GM18507 (cell line): ENCODE measurements at regions not wholly inside any gene's neighbourhood (a gene's known extent, or its start where the extent isn't known, plus 50 kb on each side); places are given as distances from the start of the nearest gene placed in this dataset.

Source experiments
- DNase-seq: peaks from one replicate; pipeline ENCODE4 v3.0.0; 2011; ENCODE audit warnings: low read depth; ENCODE audit not compliant: insufficient read length; ENCODE audit errors: extremely low spot score
- FAIRE-seq: peaks from 2 replicates; lab custom pipeline; 2011; peaks lifted over from hg19 to GRCh38; lab: Jason Lieb, UNC

DNA sequence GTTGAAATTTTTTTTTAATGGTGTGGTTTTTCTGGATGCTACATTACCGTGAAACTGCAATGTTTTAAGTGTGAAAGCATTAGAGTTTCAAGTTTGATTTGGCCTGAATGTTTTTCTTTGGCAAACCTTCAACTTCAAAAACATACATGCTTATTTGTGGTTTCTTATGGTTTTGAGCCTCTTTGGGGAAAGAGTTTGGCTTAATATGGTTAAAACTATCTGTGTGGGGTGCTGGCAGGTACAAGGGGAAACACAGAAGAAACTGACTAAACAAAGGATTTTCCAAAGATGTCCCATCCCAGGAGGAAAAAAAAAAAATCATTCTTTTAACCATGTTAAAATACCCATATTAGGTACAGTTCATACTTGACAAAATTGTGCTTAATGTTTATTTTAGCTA is 121.1 kb downstream of the HGF start:
- DNase-seq (no peak), FAIRE-seq (no peak)

DNA sequence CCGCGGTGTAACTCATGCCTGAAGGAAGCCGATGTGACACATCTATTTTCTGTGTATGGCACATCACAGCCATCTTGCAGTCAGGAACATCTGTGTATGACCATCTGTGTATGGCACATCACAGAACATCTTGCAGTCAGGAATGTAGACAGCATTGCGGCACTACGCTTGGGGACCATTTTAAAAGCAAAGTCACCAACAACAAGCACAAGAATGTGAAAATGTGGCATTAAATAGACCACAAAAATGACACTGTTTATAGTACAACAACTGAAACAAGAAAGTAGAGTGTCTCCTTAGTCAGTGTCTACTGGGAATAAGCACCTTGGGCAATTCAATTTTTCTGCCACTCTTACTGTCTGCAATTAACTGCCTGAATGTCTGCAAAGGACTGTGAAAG is 124.4 kb downstream of the HGF start:
- DNase-seq, result no peak
- FAIRE-seq, result no peak

DNA sequence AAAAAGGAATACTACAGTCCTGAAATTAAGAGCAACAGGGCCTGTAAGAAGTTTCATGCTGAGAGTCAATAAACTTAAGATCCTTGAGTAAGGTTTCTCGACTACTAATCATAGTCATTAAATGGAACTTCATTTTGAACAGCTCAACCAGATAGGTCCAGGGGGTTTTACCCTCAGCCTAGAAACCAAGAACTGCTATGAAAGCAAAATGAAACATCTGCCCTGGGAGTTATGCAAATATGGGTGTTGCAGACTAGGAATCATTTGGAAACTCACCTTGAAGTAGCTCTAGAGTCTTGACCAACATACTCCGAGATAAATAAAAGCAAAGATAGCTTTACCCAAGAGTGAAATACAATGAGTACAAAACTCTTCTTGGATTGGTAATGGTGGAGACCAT is 128.0 kb downstream of the HGF start:
- FAIRE-seq (no peak), DNase-seq (no peak)

DNA sequence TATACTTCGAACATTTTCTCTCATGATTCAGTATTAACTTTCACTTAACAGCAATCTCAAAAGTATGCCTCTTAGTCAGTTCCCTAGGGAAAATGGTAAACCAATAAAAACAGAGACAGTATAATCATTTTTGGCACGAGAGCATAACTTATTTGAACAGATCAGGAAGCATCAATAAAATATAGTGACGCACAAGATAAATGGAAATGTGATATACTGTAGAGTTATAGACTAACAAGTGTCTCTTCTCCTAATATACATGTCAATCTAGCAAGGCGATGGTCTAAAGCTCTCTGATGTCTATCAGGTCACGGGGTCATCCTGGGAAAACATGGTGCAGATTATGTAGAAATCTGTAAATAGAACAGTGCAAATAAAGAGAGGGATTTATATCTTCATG is 131.6 kb downstream of the HGF start:
- no peak for DNase-seq
- FAIRE-seq, result no peak

DNA sequence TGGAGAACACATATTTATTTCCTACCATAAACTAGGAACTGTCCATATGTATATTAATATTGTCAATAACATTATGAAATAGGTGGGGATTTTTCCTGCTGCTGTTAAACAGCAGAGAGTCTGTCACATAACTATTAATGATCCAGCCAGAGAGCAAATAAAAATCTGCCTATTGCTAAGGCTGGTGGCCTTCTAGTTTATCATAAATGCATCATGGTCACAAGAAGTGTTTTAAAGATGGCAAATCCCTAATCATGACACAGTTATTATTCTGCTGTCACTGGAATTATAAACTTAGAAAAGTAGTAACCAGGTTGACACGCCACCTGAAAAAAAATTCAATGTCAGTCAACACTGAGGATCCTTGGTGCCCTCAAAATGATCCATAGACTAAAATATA is 132.3 kb downstream of the HGF start:
- no peak for DNase-seq
- no peak for FAIRE-seq

DNA sequence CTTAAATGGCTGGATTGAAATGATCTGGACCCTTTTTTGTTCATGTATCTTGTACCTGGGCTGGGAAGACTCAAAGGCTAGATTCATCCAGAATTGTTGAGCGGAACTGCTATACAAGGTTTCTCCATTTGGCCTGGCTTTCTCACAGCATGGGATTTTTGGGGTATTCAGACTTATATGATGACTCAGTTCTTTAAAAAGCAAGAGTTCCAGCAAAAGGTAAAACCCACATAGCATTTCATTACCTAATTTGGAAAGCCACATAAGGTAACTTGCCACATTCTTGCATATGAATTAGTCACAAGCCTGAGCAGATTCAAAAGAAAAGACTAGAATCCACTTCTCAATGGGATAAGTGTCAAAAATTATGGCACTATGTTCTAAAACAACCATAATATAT is 137.4 kb downstream of the HGF start:
- FAIRE-seq (no peak), DNase-seq (no peak)

DNA sequence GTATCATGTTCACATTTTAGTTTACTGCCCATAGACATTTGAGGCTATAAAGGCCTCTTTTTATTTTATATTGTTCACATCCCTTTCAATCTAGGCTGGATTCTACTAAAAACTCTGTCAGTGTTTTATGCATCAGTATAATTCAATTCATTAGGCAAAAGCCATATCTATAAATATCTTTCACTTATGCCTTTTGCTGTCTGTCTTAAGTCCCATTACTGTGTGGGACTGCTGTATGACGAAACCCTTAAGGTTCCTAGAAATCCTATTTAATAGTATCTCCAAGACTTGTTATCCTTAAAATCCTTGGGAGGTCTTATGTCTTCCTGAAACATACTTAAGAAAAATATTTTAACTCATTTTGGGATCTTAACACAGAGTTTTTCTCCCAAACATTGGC is 139.2 kb downstream of the HGF start:
- FAIRE-seq (no peak), DNase-seq (no peak)

DNA sequence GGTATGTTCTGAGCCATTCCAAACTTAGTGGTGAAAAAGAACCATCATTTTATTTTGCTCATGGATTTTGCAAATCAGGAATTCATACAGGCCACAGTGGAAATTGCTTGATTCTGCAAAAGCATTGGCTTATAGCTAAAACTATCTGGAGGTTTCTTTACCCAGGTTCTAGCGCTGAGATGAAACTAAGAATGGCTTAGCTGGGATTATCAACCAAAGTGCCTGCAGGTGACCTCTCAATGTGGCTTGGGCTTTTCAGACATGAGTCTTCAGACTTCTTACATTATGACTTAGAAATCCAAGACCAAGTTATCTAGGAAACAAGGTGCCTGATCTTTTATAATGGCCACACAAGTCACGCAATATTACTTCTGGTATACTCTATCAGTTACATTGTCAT is 140.1 kb downstream of the HGF start:
- FAIRE-seq, result no peak
- no peak for DNase-seq

DNA sequence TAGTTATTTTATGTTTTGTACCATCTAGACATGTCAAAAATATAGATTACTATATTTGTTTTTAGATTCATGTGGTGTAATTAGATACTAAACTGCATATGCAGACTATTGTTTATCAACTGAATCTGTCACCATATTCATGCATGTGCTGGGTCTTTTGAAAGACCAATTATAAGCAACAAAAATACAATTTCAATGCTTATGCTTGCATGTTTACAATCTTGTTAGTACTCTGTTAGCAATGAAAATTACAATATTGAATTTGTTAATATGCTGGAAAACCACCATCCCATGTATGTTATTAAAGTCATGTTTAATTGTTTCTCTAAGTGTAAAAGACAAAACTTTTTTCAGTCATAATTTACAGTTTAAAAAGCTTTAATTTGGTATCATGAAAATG is 140.9 kb downstream of the HGF start:
- DNase-seq (no peak), FAIRE-seq (no peak)

DNA sequence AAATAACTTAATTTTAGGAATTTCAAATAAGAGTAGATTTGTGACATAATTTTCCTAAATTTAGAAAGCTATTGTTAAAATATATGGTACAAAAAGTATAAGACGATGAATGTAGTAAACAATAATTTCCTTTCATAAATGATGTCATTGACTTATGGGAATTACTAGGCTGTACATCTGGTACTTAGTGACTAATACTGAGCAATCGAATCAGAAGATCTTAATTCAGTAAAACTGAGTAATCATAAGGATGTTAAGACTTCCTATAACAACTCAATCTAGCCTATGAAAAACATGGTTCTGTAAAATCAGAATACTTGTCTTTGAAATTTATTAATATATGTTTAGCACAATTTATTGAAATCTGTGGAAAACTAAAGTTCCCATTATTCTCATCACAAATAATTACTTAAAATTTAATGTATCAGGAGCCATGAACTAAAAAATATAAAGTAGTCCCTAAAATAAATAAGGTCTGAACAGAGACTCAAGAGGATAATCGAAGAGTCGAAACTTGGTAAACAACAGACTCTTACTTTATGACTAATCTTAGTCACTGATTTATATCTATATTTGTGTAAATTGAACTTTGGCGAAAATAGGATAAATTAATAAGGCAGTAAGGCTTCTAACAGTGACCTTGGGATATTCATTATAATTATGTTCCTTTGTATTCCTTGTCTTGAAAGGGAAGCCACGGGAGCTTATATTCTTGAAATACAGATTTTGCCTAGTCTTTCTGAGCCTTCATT is 142.1 kb downstream of the HGF start:
- FAIRE-seq (no peak), DNase-seq (no peak)

DNA sequence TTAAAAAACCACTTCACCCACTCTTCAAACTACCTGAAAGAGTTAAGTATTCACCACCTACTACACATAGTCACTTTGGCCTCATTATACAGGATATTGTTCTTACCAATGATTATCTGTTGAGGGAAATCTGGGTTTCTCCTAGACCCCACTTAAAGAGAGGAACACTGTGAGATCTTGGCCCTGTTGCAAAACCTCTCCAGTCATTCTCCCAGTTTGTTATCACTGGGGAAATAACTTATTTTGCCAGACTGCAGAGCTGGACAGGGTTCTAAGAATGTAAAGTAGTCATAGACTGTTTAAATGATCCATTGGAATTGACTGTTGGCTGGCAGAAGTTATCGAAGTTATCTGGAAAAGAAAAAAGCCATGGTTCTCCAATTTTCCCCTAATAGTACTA is 143.8 kb downstream of the HGF start:
- FAIRE-seq (no peak), DNase-seq (no peak)

DNA sequence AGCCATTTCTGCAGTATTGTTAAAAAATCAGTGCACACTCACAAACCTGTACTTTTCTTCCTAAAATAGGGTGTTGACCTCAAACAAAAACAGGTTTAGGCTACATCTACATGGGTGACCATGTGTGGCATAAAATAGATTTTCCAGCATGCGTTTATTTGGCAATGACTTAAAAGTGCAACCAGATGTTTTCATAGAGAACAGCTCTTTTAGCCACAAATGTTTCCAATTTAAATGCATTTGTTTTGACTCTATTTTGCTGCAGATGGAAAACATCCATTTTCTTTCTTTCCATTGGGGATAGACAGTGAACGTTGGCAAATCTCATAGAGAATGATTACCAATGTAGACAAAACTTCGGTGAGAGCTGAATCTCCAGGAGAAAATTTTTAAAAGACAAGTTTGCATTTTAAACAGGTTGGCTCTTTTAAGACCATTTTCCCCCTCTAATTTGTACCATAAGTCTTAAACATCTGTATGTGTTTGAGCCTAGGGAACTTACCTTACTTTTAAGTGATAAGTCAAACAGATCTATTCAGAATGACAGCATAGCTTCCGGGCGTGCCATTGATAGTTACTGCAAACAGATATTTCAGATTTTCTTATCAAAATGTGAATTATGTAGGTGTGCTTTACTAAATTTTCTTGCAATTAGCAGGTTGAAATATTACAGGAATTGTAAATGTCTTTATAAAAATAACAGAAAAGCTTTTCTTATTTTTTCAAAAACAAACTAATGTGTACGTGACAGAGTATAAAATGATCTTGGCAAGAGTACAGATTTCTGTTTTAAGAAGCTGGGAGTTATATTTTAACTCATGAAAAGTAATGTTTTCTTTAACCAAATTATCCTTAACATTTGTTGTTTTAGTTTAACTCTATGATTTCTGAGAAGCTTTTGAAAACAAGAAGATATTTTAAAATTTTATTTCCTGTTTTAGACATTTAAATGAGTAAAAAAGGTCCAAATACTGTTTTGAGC is 144.9 kb downstream of the HGF start:
- FAIRE-seq (no peak), DNase-seq (no peak)

DNA sequence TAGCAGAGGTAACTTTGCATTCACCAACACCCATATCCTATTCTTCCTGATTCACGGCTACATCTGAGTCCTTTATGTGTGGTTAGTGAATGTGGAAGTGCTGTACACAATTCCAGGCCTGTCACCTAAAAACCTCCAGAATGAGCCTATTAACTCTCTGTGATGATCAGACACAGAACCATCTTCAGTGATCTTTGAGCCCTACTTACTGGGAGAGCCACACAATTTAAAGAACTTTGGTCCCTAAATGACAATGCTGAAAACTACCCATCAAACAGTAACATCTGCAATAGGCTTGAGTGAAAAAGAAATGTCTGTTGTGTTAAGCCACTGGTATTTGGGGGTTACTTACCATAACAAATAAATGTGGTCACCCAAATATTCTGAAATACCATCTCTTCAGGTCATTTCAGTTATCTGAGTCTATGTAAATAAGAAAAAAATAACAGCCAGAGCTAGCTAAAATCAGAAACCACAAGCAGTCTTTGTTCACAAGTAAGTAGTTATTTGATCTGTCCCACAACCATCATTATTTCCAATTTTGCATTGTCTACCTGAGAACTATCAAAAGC is 145.7 kb downstream of the HGF start:
- no peak for DNase-seq
- no peak for FAIRE-seq

DNA sequence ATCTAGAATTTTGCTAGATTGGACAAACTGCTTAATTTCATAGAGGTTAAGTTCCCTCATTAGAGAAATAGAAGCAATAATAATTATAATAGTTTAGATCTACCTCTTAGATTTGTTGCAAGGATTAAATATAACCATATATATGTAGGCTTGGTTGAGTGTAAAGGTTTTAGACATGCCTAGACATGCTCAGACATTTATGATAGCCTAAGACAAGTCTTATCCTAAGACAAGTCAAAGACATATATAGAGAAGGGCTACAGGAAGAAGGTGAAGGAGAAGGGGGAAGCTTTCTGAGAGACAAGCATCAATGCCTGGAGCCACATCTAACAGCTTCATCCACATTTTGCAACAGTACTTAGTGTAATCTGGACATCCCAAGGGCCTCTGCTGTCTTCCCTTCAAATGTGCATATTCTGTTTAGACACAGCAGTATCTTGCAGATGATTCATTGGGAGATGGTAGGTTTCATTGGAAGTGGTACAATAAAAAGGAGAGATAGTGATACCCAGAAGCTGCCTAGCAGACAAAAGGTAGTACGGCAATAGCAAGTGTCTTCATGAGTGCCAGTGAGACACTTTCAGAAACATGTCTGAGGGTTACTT is 146.5 kb downstream of the HGF start:
- FAIRE-seq, result no peak
- no peak for DNase-seq

DNA sequence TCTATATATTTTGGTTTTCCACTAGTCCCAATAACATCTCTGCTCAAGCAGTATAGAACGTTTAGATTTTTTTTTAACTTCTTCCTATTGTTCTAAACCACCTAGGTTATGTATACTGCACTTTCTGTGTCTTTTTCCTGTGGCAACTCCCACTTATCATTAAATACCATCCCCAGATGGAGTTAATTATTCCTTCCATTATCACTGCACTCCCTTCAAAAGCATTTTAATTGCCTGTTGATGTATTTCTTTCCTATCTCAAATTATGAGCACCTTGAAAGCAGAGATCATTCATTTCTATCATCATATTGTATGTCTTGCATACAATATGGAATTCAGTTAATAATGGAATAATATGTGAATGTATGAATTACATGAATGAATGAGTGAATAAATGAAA is 148.0 kb downstream of the HGF start:
- FAIRE-seq, result no peak
- no peak for DNase-seq

DNA sequence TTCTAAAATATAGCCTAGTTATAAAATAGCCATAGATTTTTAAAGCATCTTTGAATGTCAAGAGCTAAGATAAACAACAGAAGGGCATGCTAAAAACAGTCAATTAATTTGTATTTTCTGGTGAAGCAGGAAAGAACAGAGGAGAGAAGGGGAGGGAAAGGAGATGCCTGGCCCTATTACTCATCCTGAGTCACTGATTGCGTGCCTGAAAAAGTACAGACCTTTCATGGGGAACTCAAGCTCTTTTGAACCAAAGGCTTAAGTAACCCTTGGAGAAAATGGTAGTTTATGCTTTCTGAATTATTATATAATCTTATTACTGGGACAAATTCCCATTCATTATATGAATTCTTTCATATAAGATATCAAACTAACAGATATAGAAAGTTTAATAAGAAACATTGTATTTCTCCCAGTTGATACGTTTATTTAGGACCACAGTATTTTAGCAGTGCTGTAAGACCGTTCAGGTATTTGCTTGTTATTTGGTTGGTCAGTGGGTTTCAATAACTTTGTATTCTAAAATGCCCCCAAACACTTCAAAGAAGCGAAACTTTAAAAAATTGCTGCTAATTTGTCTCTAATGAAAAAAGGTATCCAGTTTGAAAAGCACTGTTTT is 151.3 kb downstream of the HGF start:
- FAIRE-seq (no peak), DNase-seq (no peak)

DNA sequence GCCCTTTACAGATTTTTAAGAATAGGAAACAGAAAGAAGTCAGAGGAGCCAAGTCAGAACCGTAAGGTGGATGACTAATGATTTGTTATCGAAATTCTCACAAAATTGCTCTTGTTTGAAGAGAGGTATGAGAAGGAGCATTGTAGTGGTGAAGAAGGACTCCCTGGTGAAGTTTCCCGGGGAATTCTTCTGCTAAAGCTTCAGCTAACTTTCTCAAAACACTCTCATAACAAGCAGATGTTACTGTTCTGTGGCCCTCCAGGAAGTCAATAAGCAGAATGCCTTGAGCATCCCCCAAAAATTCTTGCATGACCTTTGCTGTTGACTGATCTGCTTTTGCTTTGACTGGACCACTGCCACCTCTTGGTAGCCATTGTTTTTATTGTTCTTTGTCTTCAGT is 152.9 kb downstream of the HGF start:
- no peak for FAIRE-seq

DNA sequence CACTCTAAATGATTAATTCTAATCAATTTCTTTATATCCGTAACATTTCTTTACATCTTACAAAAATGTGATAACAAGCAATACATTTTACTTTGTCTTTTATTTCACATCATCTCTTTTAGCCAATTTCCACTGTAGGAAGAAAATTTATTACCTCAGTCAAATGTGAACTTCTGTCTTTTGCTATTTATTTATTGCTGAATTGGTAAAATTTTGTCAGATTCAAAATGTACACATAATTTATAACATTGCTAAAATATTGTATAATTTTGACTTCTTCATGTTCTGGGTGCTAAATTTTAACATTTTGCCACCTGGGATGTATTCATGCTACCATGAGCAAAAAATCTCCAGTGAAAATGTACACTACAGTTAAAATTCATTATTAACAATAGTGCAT is 158.0 kb downstream of the HGF start:
- no peak for DNase-seq
- FAIRE-seq, result no peak

More for the DNA sequence above, 152.9 kb downstream of the HGF start:
- DNase-seq, result no peak

DNA sequence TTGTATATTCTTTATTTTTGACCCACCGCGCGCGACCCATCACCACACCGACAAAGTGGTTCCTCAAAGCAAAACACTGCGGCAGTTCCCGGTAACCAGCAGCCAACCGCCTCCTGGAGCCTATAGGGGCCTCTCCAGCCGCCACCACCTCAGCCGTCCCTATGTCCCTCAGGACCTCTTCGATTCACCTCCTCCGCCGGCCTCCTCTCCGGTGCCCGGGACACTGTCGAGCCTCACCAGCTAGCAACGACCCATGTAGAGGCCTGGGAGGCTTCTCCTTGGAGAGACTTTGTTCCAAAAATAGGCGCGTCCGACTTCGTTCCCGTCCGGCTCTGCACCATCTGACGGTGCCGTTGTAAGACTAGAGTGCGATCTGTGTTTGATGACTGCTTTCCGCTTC is 158.8 kb downstream of the HGF start:
- FAIRE-seq (no peak), DNase-seq (no peak)
